ENCODE measurements at regions not wholly inside any gene's neighbourhood (a gene's known extent, or its start where the extent isn't known, plus 50 kb on each side); places are given as distances from the start of the nearest gene placed in this dataset.

DNA sequence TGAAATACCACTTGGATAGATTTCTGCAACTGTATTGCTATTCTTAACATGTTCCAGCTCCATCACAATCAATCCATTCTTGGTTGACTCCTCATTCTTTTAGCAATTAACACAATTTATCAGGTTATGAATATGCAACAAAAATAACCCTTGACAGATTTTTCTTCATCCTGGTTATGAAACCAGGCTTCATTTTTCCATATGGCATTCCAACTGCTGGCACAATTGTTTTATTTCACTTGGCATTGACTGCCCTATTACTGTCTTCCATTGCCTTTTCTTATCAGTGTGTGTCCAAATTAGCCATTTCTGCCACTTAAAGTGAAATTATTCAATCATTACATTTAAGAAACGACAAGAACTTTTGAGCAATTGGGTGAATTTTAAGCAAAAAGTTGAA, 388.8 kb upstream of the EPHA5 start:
- Histone ChIP-seq H2AFZ (ENCODE audit: low read depth) (no peak overlapping the region), H3F3A (replicated peaks; ENCODE audit: insufficient read depth) (no peaks in the 10 kb centered on the region), H3K9me3 (no peaks in the 10 kb centered on the region), H3K4me3 (ENCODE audit: low read depth in 2 of 2, low read length in 1 of 2) (no peak overlapping the region), H3K79me2 (ENCODE audit: insufficient read depth) (no peaks in the 10 kb centered on the region), H3K36me3 (replicated peaks in 1 of 2; ENCODE audit: control insufficient read depth in 1 of 2, insufficient read depth in 2 of 2, low read length in 1 of 2) (no peaks in the 10 kb centered on the region), H3K4me2 (no peak overlapping the region), H4K20me1 (ENCODE audit: insufficient read depth) (no peaks in the 10 kb centered on the region), H3K27ac (ENCODE audit: low read depth in 2 of 2, low read length in 1 of 2) (no peak overlapping the region), H3K27me3 (ENCODE audit: insufficient read depth) (no peaks in the 10 kb centered on the region), H3K9me2 (no peaks in the 10 kb centered on the region), H3K4me1 (ENCODE audit: control insufficient read depth in 1 of 2, insufficient read depth in 2 of 2, low read depth in 1 of 2, low read length in 1 of 2) (no peaks in the 10 kb centered on the region), H3K9ac (no peak overlapping the region)
- no peak for DNase-seq
- 8% methylated on average over 1 of the region's 1 CpG for WGBS (ENCODE audit: low lambda C conversion rate)
- ChIA-PET POLR2A (no interaction called here), CTCF (no interaction called here)
- TF ChIP-seq EZH2phosphoT487 (IDR thresholded peaks at IDR 0.05; ENCODE audit: borderline replicate concordance, low read depth) (no peak), SMC3 (IDR thresholded peaks at IDR 0.05; ENCODE audit: low read depth, low read length) (no peak), MXI1 (IDR thresholded peaks at IDR 0.05; ENCODE audit: low read depth, low read length) (no peak), TAF1 (IDR thresholded peaks at IDR 0.05; ENCODE audit: borderline replicate concordance, low read depth, low read length) (no peak)
- TF ChIP-seq, protein P1, sequence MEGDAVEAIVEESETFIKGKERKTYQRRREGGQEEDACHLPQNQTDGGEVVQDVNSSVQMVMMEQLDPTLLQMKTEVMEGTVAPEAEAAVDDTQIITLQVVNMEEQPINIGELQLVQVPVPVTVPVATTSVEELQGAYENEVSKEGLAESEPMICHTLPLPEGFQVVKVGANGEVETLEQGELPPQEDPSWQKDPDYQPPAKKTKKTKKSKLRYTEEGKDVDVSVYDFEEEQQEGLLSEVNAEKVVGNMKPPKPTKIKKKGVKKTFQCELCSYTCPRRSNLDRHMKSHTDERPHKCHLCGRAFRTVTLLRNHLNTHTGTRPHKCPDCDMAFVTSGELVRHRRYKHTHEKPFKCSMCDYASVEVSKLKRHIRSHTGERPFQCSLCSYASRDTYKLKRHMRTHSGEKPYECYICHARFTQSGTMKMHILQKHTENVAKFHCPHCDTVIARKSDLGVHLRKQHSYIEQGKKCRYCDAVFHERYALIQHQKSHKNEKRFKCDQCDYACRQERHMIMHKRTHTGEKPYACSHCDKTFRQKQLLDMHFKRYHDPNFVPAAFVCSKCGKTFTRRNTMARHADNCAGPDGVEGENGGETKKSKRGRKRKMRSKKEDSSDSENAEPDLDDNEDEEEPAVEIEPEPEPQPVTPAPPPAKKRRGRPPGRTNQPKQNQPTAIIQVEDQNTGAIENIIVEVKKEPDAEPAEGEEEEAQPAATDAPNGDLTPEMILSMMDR (IDR thresholded peaks at IDR 0.05): no peak
- TF ChIP-seq, protein P2, sequence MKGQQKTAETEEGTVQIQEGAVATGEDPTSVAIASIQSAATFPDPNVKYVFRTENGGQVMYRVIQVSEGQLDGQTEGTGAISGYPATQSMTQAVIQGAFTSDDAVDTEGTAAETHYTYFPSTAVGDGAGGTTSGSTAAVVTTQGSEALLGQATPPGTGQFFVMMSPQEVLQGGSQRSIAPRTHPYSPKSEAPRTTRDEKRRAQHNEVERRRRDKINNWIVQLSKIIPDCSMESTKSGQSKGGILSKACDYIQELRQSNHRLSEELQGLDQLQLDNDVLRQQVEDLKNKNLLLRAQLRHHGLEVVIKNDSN (IDR thresholded peaks at IDR 0.05; ENCODE audit: borderline replicate concordance, low read depth): no peak

DNA sequence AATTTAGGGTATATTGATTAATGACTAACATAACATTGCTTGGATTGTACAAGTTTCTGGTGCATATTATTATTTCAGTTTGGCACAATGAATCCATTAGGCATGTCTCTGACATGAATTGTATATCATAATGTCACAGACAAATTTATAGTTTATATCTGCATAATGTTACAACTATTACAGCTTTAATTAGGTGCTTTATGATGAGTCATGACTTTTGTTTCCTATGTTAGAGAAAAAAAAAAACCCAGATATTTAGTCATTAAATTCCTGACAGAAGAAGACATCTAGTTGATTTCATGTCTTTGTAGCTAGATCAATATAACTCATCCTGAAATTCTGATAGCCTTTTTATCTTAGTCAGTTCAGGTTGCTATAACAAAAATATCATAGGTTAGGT, 385.7 kb upstream of the EPHA5 start:
- no peak for DNase-seq
- no peaks in the 10 kb centered on the region for H3K27me3 ChIP-seq (ENCODE audit: insufficient read depth)
- no peaks in the 10 kb centered on the region for H3K9me2 ChIP-seq
- no peaks in the 10 kb centered on the region for H3F3A ChIP-seq (replicated peaks; ENCODE audit: insufficient read depth)
- no peaks in the 10 kb centered on the region for H4K20me1 ChIP-seq (ENCODE audit: insufficient read depth)
- no peak overlapping the region for H3K4me2 ChIP-seq
- no peaks in the 10 kb centered on the region for H3K36me3 ChIP-seq (replicated peaks in 1 of 2; ENCODE audit: control insufficient read depth in 1 of 2, insufficient read depth in 2 of 2, low read length in 1 of 2)
- no peak overlapping the region for H3K27ac ChIP-seq (ENCODE audit: low read depth in 2 of 2, low read length in 1 of 2)
- POLR2A ChIA-PET: no interaction called here
- no peaks in the 10 kb centered on the region for H3K4me1 ChIP-seq (ENCODE audit: control insufficient read depth in 1 of 2, insufficient read depth in 2 of 2, low read depth in 1 of 2, low read length in 1 of 2)
- no peak overlapping the region for H3K4me3 ChIP-seq (ENCODE audit: low read depth in 2 of 2, low read length in 1 of 2)
- CTCF ChIA-PET: no interaction called here
- no peak overlapping the region for H3K9ac ChIP-seq
- no peaks in the 10 kb centered on the region for H3K9me3 ChIP-seq
- no peak overlapping the region for H2AFZ ChIP-seq (ENCODE audit: low read depth)
- H3K79me2 ChIP-seq (ENCODE audit: insufficient read depth): no peaks in the 10 kb centered on the region
- TF ChIP-seq, protein P3, sequence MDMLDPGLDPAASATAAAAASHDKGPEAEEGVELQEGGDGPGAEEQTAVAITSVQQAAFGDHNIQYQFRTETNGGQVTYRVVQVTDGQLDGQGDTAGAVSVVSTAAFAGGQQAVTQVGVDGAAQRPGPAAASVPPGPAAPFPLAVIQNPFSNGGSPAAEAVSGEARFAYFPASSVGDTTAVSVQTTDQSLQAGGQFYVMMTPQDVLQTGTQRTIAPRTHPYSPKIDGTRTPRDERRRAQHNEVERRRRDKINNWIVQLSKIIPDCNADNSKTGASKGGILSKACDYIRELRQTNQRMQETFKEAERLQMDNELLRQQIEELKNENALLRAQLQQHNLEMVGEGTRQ (IDR thresholded peaks at IDR 0.05; ENCODE audit: borderline replicate concordance, low read depth, low read length): no peak
- TF ChIP-seq MXI1 (IDR thresholded peaks at IDR 0.05; ENCODE audit: low read depth, low read length) (no peak), ELF1 (IDR thresholded peaks at IDR 0.05) (no peak), MEF2A (IDR thresholded peaks at IDR 0.05; ENCODE audit: borderline replicate concordance, low read depth) (no peak), FOXM1 (IDR thresholded peaks at IDR 0.05; ENCODE audit: low read depth) (no peak), EZH2phosphoT487 (IDR thresholded peaks at IDR 0.05; ENCODE audit: borderline replicate concordance, low read depth) (no peak), TAF1 (IDR thresholded peaks at IDR 0.05; ENCODE audit: borderline replicate concordance, low read depth, low read length) (no peak), POLR2AphosphoS5 (IDR thresholded peaks at IDR 0.05; ENCODE audit: low read depth, low read length) (no peak), CHD2 (IDR thresholded peaks at IDR 0.05; ENCODE audit: low read length, partially characterized antibody) (no peak)
- TF ChIP-seq, protein P4, sequence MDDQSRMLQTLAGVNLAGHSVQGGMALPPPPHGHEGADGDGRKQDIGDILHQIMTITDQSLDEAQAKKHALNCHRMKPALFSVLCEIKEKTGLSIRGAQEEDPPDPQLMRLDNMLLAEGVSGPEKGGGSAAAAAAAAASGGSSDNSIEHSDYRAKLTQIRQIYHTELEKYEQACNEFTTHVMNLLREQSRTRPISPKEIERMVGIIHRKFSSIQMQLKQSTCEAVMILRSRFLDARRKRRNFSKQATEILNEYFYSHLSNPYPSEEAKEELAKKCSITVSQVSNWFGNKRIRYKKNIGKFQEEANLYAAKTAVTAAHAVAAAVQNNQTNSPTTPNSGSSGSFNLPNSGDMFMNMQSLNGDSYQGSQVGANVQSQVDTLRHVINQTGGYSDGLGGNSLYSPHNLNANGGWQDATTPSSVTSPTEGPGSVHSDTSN (IDR thresholded peaks at IDR 0.05): no peak
- TF ChIP-seq, protein P5, sequence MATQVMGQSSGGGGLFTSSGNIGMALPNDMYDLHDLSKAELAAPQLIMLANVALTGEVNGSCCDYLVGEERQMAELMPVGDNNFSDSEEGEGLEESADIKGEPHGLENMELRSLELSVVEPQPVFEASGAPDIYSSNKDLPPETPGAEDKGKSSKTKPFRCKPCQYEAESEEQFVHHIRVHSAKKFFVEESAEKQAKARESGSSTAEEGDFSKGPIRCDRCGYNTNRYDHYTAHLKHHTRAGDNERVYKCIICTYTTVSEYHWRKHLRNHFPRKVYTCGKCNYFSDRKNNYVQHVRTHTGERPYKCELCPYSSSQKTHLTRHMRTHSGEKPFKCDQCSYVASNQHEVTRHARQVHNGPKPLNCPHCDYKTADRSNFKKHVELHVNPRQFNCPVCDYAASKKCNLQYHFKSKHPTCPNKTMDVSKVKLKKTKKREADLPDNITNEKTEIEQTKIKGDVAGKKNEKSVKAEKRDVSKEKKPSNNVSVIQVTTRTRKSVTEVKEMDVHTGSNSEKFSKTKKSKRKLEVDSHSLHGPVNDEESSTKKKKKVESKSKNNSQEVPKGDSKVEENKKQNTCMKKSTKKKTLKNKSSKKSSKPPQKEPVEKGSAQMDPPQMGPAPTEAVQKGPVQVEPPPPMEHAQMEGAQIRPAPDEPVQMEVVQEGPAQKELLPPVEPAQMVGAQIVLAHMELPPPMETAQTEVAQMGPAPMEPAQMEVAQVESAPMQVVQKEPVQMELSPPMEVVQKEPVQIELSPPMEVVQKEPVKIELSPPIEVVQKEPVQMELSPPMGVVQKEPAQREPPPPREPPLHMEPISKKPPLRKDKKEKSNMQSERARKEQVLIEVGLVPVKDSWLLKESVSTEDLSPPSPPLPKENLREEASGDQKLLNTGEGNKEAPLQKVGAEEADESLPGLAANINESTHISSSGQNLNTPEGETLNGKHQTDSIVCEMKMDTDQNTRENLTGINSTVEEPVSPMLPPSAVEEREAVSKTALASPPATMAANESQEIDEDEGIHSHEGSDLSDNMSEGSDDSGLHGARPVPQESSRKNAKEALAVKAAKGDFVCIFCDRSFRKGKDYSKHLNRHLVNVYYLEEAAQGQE (IDR thresholded peaks at IDR 0.05; ENCODE audit: low read depth, low read length): no peak
- TF ChIP-seq, protein P2 (IDR thresholded peaks at IDR 0.05; ENCODE audit: borderline replicate concordance, low read depth): no peak
- TF ChIP-seq, protein P1 (IDR thresholded peaks at IDR 0.05): no peak

Measured in SK-N-SH (cell line).